GM18511 (cell line): ENCODE measurements at regions not wholly inside any gene's neighbourhood (a gene's known extent, or its start where the extent isn't known, plus 50 kb on each side); places are given as distances from the start of the nearest gene placed in this dataset.
A peak's percentile ranks its signal among the peaks of the same experiment; 100 is the strongest.

ENCODE experiments used
- ATAC-seq: cut with Tn5 transposase; IDR thresholded peaks from one replicate; pipeline ENCODE4 v1.9.1; 2021; ENCODE audit warnings: mild to moderate bottlenecking, moderate library complexity; ENCODE audit not compliant: unreplicated experiment

DNA sequence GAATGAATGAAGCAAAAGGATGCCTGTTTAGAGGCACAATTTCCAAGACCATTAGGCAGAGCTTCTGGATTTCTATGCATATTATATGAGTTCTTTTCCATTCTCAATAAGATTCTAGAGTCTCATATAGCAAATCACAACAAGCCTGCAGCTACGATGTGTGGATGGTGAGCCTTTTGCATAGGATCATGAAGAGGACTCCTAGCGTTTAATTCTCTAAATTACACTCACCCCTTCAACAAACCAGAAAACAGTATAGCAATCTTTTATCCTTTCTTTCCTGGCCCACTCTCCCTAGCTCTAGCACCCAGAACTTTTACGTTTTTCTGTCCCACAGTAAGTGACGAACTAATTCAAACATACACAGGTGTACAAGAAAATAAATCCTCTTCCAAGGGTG is 293.1 kb upstream of the KLHL29 start:
- no peak for ATAC-seq

DNA sequence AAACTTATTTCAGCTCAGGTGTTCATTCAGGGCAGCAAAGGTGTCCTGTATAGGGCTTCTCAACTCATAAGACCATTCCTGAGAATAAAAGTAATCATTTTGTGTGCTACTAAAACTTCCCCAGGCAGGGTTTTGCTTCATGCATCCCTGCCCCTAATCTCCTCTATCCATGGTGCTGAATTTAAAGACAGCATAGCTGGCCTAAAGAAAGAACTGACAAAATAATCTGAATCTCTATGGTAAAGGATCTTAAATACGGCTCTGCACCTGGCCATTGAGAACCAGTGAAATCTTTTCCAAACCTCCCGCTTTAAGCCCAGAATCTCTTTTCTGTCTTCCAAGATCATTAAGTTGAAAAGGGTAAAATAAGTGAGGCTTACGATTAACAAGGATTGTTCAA is 292.1 kb upstream of the KLHL29 start:
- no peak for ATAC-seq

DNA sequence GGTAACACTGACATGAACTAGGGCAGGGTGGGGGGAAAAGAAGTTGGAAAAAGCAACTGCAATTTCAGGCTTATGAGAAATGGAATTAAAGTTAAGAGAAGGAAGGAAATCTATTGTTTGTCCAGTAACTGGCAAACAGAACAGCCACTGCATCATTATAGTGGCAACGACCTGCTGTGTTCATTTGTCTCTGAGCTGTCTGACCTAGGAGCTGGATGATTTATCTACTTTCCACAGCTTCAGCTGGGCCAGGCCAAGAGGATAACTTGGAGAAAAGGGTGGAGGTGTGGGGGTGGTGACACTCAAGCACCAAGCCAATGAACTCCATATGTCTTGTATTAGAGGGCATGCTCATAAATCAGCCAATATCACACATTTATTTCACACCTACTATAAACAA is 291.5 kb upstream of the KLHL29 start:
- no peak for ATAC-seq

DNA sequence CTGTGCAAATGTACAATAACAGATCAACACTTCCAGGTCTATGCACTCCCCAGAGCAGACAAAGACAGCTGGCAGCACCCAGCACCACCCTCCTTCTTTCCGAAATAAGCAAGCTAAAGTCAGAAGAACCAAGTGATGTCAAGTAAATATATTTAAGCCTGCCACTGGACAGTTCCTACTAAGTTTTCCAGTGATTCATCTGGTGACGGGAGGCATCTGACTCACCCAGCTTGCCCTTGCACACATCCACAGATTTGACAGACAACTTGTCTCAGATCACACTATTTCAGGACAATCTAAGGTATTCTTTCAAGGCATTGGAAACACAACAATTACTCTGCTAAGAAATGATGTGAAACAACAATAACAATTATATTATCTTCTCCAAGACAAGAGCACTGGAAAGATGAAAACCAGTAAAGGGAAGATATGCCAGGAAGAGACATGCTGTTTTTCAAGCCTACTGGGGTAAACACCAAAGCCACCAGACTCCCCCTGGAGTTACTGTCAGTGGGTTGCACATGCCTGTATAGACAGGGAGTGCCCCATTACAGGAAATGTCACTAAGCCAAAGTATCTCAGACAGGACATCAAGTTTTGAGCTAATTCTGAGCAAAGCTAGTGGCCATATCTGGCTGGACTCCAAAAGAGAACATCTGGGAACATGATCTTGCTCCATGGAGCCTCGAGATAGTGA is 287.9 kb upstream of the KLHL29 start:
- no peak for ATAC-seq

DNA sequence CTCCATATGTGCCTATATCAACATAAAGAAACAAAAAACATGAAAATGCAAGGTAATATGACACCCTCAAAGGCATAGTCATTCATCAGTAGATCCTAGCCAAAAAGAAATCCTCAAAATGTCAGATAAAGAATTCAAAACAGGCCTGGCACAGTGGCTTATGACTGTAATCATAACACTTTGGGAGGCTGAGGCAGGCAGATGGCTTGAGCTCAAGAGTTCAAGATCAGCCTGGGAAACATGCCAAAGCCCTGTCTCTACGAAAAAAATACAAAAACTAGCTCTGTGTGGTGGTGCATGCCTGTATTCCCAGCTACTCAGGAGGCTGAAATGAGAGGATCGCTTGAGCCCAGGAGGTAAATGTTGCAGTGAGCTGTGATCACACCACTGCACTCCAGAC is 284.6 kb upstream of the KLHL29 start:
- no peak for ATAC-seq

DNA sequence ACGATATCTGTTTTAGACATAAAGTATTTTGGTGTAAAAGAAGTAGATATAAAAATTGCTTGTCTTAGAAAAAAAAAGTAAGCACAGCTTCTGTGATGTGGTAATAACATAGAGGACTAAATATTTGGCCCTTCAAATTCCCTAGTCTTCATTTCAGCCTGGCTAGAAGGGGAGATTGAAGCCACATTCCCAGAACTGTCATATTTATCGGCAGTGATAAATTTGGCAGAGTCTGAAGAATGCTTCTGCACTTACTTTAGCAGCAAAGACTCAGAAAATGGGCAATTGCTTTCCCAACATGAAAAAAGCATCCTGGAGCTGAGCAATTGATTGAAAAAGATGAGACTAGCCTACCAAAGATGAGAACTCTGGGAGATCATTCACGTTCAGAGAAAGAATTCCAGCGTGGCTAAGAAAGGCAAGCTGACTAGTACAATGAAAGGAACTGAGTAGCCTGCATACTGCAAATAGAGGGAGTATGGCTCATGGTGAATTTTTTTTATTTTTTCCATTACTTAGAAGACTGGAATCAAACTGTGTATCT is 278.7 kb upstream of the KLHL29 start:
- ATAC-seq = no peak

DNA sequence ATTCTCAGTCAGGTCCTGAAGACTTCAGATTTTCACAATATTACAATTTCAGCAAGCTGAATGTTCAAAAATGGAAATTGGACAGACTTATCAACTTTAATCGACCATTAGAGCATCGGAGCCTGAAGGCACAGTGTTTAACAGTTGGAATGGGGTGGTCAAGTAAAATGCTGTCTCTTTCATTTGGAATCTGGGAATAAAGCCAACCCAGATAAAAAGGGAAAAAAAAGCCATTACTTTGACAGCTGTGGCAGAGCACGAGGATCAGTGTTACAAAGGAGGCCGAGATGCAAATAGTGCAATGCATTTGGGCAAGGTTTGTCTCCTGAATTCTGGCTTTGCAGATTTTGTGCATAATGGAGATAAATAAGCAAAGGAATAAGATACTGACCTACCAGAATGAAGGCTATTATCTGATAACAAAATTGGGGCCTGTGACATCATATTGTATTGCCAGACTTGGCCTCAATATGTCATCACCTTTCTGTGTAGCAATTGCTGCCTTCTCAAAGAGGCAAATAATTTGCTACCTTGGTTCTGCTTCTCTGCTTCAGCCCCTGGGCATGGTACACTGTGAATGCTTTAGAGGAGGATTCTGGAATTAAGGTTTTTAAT is 277.5 kb upstream of the KLHL29 start:
- ATAC-seq = no peak

DNA sequence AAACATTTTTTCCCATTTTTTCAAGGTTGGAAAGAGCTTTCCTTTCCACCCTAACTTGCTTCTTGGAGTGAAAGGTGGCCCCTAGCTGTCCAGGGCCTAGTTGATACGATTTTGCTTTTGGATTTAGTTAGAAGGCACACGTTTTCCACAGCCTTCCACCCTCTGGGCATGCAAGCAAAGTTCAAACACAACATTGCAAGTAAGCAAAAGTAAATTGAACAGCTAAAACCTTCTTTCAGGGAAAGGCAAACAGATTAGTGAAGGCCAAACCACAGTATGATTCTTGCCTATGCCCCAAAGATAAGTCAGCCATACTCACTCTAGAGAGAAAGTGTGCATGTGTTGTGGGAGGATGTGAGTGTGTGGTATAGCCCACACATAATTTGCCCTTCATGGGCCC is 273.7 kb upstream of the KLHL29 start:
- ATAC-seq = no peak

DNA sequence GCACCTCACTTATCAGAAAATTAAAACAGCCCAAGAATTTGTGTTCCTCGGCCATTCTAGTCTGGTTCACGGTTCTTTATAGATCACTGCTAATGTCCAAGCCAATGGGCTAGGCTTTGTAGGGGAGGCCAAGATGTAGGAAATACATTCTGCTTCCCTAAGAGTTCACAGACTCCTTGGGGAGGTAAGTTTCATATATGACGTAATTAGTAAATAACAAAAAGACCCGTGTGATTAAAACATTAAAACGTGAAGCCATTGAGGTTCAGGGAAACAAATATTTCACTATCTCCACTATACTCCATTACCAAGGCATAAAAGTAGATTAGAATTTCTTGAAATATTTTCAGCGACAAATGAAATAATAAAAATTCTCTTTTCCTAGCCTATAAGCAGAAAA is 272.5 kb upstream of the KLHL29 start:
- ATAC-seq = no peak

DNA sequence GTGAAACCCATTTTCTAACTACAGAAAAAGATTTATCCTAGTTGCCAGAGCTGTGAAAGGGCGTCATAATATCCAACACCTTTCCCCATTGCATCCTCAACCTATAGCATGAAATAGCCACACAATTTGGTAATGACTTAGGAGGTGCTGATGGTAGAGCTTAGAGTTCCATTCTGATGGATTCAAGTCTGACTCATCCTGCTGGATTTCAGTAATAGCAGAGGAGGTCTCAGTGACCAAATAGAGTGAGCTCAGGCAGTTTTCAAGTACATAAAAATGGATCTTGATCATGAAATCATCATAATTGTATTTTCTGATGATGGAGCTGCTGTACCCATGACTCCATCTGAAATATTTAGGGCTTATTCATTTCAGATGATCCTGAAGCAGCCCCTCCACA is 270.7 kb upstream of the KLHL29 start:
- no peak for ATAC-seq

DNA sequence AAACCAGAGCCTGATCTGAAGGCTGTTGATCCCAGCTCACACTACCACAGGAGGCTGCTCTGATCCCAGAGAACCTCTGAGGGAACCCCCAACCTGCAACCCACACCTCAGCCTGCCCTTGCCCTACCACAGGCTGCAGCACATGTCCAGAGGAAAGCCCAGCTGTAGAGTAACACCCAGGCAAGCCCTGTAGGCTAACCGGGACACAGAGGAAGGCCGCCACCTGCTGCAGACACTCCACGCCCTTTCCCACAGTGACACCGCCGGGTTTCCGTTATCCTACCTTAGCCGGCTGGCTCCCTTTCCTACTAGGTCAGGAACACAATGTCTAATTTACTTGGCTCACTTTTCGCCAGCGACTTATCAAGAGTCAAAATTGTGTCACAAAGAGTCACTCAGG is 266.7 kb upstream of the KLHL29 start:
- no peak for ATAC-seq

DNA sequence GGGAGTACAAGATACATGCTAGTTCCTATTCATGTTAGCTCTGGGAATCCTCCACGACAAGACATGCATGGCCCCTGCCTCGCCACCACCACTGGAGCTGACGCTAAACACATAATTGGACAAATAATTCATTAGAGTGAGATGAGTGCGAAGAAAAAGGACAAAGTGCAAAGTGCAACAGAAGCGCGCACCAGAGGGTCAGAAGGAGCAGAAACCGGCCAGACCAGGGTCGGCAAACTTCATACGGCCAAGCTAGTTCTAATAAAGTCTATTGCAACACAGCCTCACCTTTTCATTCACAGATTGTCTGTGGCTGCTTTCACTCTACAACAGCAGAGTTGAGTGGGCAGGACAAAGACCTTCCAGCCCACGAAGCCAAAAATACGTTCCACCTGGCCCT is 266.1 kb upstream of the KLHL29 start:
- ATAC-seq = no peak

DNA sequence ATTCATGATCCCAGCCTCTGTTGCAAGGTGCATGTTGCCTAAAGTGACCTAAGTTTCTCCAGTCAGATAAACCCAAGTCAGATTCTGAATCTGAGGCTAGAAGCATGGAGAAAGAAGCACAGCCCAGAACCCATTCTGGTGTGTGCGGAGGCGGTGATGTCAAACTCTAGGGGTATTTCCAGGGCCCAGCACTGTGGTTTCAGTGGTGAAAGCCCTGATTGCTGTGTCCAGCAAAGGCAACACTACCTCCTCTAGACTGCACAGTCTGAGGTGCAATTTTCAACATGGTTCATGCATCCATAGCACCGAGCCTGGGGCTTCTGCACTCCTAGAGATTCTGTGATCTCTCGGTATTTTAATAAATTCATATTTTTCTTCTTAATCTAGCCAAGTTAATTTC is 264.8 kb upstream of the KLHL29 start:
- ATAC-seq = peak; percentile 73

DNA sequence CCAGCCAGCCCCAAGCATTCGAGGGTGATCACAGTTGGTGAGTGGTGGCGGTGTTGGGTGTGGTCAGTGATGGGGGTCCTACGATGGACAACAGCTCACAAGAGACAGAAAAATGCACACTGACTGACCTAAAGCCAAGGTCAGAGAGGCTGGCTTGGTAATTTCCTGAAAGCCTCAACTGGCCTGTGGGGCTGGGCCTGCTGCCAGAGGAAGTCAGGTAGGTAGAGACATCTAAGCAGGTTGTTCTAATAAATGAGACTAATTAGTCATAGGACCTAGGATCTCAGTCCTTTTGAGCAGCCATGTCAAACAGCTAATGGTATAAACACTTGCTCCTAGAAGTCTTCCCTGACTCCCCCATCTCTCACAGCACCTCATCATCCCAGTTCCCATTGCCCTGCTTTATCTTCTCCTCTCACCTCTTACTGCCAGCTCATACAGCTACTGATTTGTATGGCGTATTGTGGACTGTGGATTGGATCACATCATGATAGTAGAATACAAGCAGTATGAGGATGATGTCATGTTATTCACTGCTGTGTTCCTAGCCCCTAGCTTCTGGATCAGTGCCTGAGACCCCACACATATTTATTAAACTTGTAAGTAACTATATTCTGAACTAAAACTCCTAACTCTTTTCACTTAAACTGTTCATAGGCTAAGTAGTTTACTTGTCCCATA is 262.9 kb upstream of the KLHL29 start:
- no peak for ATAC-seq

DNA sequence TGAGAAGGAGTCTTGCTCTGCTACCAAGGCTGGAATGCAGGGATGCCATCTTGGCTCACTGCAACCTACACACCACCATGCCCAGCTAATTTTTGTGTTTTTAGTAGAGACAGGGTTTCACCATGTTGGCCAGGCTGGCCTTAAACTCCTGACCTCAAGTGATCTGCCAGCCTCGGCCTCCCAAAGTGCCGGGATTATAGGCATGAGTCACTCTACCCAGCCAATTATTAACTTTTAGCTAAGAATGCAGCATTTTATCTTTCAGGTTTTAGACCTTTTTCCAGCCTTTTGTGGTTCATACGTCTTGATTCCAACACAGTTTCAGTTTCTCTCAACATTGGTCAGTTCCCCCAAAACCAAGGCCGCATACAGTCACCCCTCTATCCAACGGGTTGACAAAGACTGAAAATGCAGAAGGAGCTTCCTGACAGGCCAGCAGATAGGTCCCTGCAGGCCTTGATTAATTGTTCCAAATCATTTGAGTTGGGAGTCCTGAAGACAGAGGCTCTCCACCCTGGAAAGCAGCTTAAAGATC is 262.2 kb upstream of the KLHL29 start:
- no peak for ATAC-seq

DNA sequence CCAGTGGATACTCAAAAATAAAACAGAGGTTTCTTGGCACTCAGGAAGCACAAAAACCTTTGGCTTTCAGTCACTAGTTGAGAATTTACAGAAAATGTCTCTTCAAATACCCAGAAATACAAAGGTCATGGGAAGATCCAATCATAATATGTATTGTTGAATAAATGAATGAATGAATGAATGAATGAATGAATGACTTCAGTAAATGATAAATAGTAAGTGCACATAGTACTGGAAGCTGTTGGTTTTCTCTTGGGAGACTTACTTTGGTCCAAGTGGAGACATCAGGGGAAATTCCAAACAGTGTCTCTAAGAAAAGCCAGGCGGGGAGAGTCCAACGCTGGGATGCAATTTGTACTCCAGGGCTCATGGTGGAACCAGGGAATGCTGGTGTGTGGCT is 261.3 kb upstream of the KLHL29 start:
- ATAC-seq = no peak

DNA sequence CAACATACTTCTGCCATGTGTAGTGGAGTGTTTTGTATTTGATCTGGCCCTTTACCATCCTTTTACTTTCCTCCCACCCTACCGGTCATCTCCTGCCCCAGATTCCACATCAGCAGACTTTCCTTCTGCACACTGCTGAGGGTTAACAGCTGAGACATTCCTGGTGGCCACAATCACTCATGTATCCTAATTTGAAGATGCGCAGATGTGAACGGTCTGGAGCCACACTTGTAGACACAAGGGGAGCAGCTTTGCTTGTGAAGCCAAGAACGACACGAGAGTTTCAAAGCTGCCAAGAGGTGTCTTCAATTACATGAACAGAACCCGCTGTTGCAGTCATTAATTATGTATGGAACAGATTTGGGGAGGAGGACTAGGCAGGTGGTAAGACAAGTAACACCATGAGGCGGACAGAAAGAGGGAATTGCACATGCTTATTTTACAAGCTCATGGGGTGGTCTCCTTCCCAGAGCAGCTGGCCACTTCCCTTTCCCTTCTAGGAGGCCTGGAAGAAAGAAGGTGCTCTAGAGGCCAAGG is 260.7 kb upstream of the KLHL29 start:
- no peak for ATAC-seq

DNA sequence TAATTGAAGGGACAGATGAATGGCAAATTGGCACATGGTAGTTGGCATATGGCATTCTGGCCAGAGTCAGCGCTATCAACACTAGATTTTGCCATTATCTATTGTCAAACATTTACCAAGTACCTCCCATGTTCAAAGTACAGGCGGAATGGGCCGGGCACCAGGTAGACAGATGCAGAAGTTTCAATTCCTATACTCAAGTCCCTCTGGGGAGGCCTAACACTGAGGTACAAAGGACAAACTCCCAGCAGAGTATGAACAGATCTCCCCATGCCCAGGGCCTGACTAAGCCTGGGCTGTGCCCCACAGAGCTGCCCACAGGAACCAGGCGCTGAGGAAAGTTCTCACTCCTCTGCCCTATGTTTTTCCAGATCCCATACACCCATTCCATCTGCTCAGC is 257.5 kb upstream of the KLHL29 start:
- no peak for ATAC-seq

DNA sequence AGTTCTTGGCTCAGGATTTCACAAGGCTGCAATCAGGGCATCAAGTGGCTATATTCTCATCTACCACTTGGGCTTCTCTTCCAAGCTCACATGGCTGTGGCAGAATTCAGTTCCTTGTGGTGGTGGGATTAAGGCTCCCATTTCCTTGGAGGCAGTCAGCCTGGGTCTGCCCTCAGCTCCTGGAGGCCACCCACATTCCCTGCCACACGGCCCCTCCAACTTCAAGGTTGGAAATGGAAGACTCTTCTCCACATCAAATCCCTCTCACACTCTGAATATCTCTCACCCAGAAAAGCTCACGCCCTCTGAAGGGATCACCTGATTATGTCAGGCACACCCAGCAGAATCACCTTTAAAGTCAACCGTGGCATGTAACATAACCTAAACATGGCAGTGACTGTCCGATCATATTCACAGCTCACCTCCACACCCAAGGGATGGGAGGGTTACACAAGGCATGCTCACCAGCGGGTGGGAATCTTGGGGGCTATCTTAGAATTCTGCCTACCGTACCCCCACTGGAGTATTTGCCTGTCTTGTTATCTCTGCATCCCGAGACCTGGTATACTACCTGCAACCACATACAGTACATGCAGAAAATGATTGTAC is 256.2 kb upstream of the KLHL29 start:
- ATAC-seq = no peak

DNA sequence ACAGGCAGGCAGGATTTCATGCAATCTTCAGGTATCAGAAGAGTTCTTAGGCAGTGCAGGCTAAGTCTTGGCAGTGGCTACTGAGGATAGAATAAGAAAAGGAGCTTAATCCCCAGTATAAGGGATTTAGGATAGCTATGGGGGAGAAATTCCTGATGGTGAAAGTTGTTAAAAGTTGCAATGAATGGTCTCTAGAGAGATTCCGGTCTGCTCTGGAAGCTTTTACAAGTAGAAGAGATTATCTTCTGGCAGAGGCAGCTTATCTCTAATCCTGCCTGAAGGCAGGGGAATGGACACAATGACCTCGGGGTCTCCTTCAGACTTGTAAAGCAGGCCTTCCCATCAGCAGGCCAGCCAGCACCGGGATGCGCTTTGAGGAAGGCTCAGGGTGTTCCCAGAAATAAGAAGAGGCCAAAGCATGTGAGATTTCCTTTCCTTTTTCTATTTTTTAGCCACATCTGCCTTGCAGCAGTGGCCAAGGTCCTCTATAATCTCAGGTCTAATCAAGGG is 253.9 kb upstream of the KLHL29 start:
- no peak for ATAC-seq

DNA sequence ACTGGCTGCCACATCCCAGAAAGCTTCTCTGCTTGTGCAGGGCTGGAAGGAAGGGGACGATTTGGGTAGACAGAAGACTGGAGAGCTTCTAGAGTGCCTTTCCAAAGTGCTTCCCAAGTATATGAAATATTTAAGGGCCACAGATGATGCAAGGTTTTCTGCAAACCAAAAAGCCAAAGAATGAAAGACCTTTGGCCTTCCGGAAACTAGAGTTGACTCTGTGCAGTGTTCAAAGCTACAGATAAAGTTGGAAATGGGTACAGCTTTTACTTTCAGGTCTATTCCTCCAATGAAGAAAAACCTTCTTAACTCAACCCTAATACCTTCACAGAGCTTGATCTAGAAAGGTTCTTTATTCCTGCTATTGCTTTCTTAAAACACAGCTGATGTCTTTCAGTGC is 253.0 kb upstream of the KLHL29 start:
- ATAC-seq = no peak
